ENCODE measurements at regions not wholly inside any gene's neighbourhood (a gene's known extent, or its start where the extent isn't known, plus 50 kb on each side); places are given as distances from the start of the nearest gene placed in this dataset.
A peak's percentile ranks its signal among the peaks of the same experiment; 100 is the strongest.

GRCh38 chr5:4665911-4666310 is 474.2 kb upstream of the ADAMTS16 start:
- Histone ChIP-seq H3K4me1 (ENCODE audit: control insufficient read depth, insufficient read depth, low read length, unreplicated experiment) (no peaks in the 10 kb centered on the region), H2AFZ (ENCODE audit: low read length, unreplicated experiment) (no peak overlapping the region), H3K27me3 (ENCODE audit: insufficient read depth, low read length) (no peaks in the 10 kb centered on the region), H3K27ac (ENCODE audit: low read depth, low read length) (no peak overlapping the region), H3K4me3 (ENCODE audit: low read depth, low read length) (no peak overlapping the region), H3K79me2 (ENCODE audit: control insufficient read depth, insufficient read depth, low read length, unreplicated experiment) (no peaks in the 10 kb centered on the region), H3K36me3 (ENCODE audit: insufficient read depth, low read length) (no peaks in the 10 kb centered on the region)

- Histone ChIP-seq H3K36me3 (ENCODE audit: insufficient read depth, low read length) (no peaks in the 10 kb centered on the region), H3K4me3 (ENCODE audit: low read depth, low read length) (no peak overlapping the region), H3K4me1 (ENCODE audit: control insufficient read depth, insufficient read depth, low read length, unreplicated experiment) (no peaks in the 10 kb centered on the region), H3K79me2 (ENCODE audit: control insufficient read depth, insufficient read depth, low read length, unreplicated experiment) (no peaks in the 10 kb centered on the region), H3K27ac (ENCODE audit: low read depth, low read length) (no peak overlapping the region), H3K27me3 (ENCODE audit: insufficient read depth, low read length) (no peaks in the 10 kb centered on the region), H2AFZ (ENCODE audit: low read length, unreplicated experiment) (no peak overlapping the region)
These were observed 466.0 kb upstream of the ADAMTS16 start for GRCh38 chr5:4674166-4674565.

- no peaks in the 10 kb centered on the region for H3K36me3 ChIP-seq (ENCODE audit: insufficient read depth, low read length)
- no peak overlapping the region for H3K4me3 ChIP-seq (ENCODE audit: low read depth, low read length)
These were observed 463.2 kb upstream of the ADAMTS16 start for GRCh38 chr5:4676934-4677333.

GRCh38 chr5:4684946-4685345 is 455.2 kb upstream of the ADAMTS16 start:
- no peak overlapping the region for H3K27ac ChIP-seq (ENCODE audit: low read depth, low read length)

More at GRCh38 chr5:4676934-4677333, 463.2 kb upstream of the ADAMTS16 start:
- no peaks in the 10 kb centered on the region for H3K79me2 ChIP-seq (ENCODE audit: control insufficient read depth, insufficient read depth, low read length, unreplicated experiment)
- H2AFZ ChIP-seq (ENCODE audit: low read length, unreplicated experiment), result no peak overlapping the region
- no peak overlapping the region for H3K27ac ChIP-seq (ENCODE audit: low read depth, low read length)
- H3K27me3 ChIP-seq (ENCODE audit: insufficient read depth, low read length), result no peaks in the 10 kb centered on the region
- H3K4me1 ChIP-seq (ENCODE audit: control insufficient read depth, insufficient read depth, low read length, unreplicated experiment), result no peaks in the 10 kb centered on the region

GRCh38 chr5:4698596-4698995 is 441.5 kb upstream of the ADAMTS16 start:
- no peaks in the 10 kb centered on the region for H3K79me2 ChIP-seq (ENCODE audit: control insufficient read depth, insufficient read depth, low read length, unreplicated experiment)
- H3K27ac ChIP-seq (ENCODE audit: low read depth, low read length), result no peak overlapping the region
- H3K4me3 ChIP-seq (ENCODE audit: low read depth, low read length), result no peak overlapping the region
- H2AFZ ChIP-seq (ENCODE audit: low read length, unreplicated experiment), result no peak overlapping the region
- H3K4me1 ChIP-seq (ENCODE audit: control insufficient read depth, insufficient read depth, low read length, unreplicated experiment), result no peaks in the 10 kb centered on the region
- H3K27me3 ChIP-seq (ENCODE audit: insufficient read depth, low read length), result no peaks in the 10 kb centered on the region
- H3K36me3 ChIP-seq (ENCODE audit: insufficient read depth, low read length), result no peaks in the 10 kb centered on the region

More at GRCh38 chr5:4684946-4685345, 455.2 kb upstream of the ADAMTS16 start:
- no peak overlapping the region for H2AFZ ChIP-seq (ENCODE audit: low read length, unreplicated experiment)
- H3K27me3 ChIP-seq (ENCODE audit: insufficient read depth, low read length), result no peaks in the 10 kb centered on the region
- no peaks in the 10 kb centered on the region for H3K4me1 ChIP-seq (ENCODE audit: control insufficient read depth, insufficient read depth, low read length, unreplicated experiment)
- no peaks in the 10 kb centered on the region for H3K36me3 ChIP-seq (ENCODE audit: insufficient read depth, low read length)
- H3K79me2 ChIP-seq (ENCODE audit: control insufficient read depth, insufficient read depth, low read length, unreplicated experiment), result no peaks in the 10 kb centered on the region
- no peak overlapping the region for H3K4me3 ChIP-seq (ENCODE audit: low read depth, low read length)

- H3K4me1 ChIP-seq (ENCODE audit: control insufficient read depth, insufficient read depth, low read length, unreplicated experiment), result no peaks in the 10 kb centered on the region
- H3K4me3 ChIP-seq (ENCODE audit: low read depth, low read length), result 0 out of 2 replicates have a peak overlapping the region, but pooled peaks have one; percentile 33
- H3K36me3 ChIP-seq (ENCODE audit: insufficient read depth, low read length), result no peaks in the 10 kb centered on the region
- no peak overlapping the region for H3K27ac ChIP-seq (ENCODE audit: low read depth, low read length)
- H2AFZ ChIP-seq (ENCODE audit: low read length, unreplicated experiment), result peak overlapping the region; percentile 53
- H3K27me3 ChIP-seq (ENCODE audit: insufficient read depth, low read length), result no peaks in the 10 kb centered on the region
- no peaks in the 10 kb centered on the region for H3K79me2 ChIP-seq (ENCODE audit: control insufficient read depth, insufficient read depth, low read length, unreplicated experiment)
These were observed 440.5 kb upstream of the ADAMTS16 start for GRCh38 chr5:4699592-4699991.

- H3K27ac ChIP-seq (ENCODE audit: low read depth, low read length), result no peak overlapping the region
These were observed 440.1 kb upstream of the ADAMTS16 start for GRCh38 chr5:4700069-4700468.

GRCh38 chr5:4700871-4701270 is 439.3 kb upstream of the ADAMTS16 start:
- H3K36me3 ChIP-seq (ENCODE audit: insufficient read depth, low read length), result no peaks in the 10 kb centered on the region
- H3K4me1 ChIP-seq (ENCODE audit: control insufficient read depth, insufficient read depth, low read length, unreplicated experiment), result no peaks in the 10 kb centered on the region
- no peaks in the 10 kb centered on the region for H3K79me2 ChIP-seq (ENCODE audit: control insufficient read depth, insufficient read depth, low read length, unreplicated experiment)
- H2AFZ ChIP-seq (ENCODE audit: low read length, unreplicated experiment), result no peak overlapping the region
- no peak overlapping the region for H3K4me3 ChIP-seq (ENCODE audit: low read depth, low read length)
- no peaks in the 10 kb centered on the region for H3K27me3 ChIP-seq (ENCODE audit: insufficient read depth, low read length)
- no peak overlapping the region for H3K27ac ChIP-seq (ENCODE audit: low read depth, low read length)

More at GRCh38 chr5:4700069-4700468, 440.1 kb upstream of the ADAMTS16 start:
- Histone ChIP-seq H3K4me3 (ENCODE audit: low read depth, low read length) (0 out of 2 replicates have a peak overlapping the region, but pooled peaks have one; percentile 33), H2AFZ (ENCODE audit: low read length, unreplicated experiment) (peak overlapping the region; percentile 53), H3K4me1 (ENCODE audit: control insufficient read depth, insufficient read depth, low read length, unreplicated experiment) (no peaks in the 10 kb centered on the region), H3K79me2 (ENCODE audit: control insufficient read depth, insufficient read depth, low read length, unreplicated experiment) (no peaks in the 10 kb centered on the region), H3K27me3 (ENCODE audit: insufficient read depth, low read length) (no peaks in the 10 kb centered on the region), H3K36me3 (ENCODE audit: insufficient read depth, low read length) (no peaks in the 10 kb centered on the region)

GRCh38 chr5:4703931-4704458 is 436.1 kb upstream of the ADAMTS16 start:
- Histone ChIP-seq H3K4me3 (ENCODE audit: low read depth, low read length) (no peak overlapping the region), H3K27ac (ENCODE audit: low read depth, low read length) (no peak overlapping the region), H3K4me1 (ENCODE audit: control insufficient read depth, insufficient read depth, low read length, unreplicated experiment) (no peaks in the 10 kb centered on the region), H2AFZ (ENCODE audit: low read length, unreplicated experiment) (no peak overlapping the region), H3K36me3 (ENCODE audit: insufficient read depth, low read length) (no peaks in the 10 kb centered on the region), H3K79me2 (ENCODE audit: control insufficient read depth, insufficient read depth, low read length, unreplicated experiment) (no peaks in the 10 kb centered on the region), H3K27me3 (ENCODE audit: insufficient read depth, low read length) (no peaks in the 10 kb centered on the region)

- no peaks in the 10 kb centered on the region for H3K4me1 ChIP-seq (ENCODE audit: control insufficient read depth, insufficient read depth, low read length, unreplicated experiment)
- no peak overlapping the region for H3K27ac ChIP-seq (ENCODE audit: low read depth, low read length)
These were observed 435.2 kb upstream of the ADAMTS16 start for GRCh38 chr5:4704951-4705350.

GRCh38 chr5:4716781-4717180 is 423.3 kb upstream of the ADAMTS16 start:
- Histone ChIP-seq H2AFZ (ENCODE audit: low read length, unreplicated experiment) (no peak overlapping the region), H3K27ac (ENCODE audit: low read depth, low read length) (no peak overlapping the region), H3K79me2 (ENCODE audit: control insufficient read depth, insufficient read depth, low read length, unreplicated experiment) (no peaks in the 10 kb centered on the region), H3K4me3 (ENCODE audit: low read depth, low read length) (no peak overlapping the region), H3K27me3 (ENCODE audit: insufficient read depth, low read length) (no peaks in the 10 kb centered on the region), H3K4me1 (ENCODE audit: control insufficient read depth, insufficient read depth, low read length, unreplicated experiment) (no peaks in the 10 kb centered on the region), H3K36me3 (ENCODE audit: insufficient read depth, low read length) (no peaks in the 10 kb centered on the region)

More at GRCh38 chr5:4704951-4705350, 435.2 kb upstream of the ADAMTS16 start:
- Histone ChIP-seq H3K4me3 (ENCODE audit: low read depth, low read length) (no peak overlapping the region), H2AFZ (ENCODE audit: low read length, unreplicated experiment) (no peak overlapping the region), H3K79me2 (ENCODE audit: control insufficient read depth, insufficient read depth, low read length, unreplicated experiment) (no peaks in the 10 kb centered on the region), H3K27me3 (ENCODE audit: insufficient read depth, low read length) (no peaks in the 10 kb centered on the region), H3K36me3 (ENCODE audit: insufficient read depth, low read length) (no peaks in the 10 kb centered on the region)

Measured in ACC112 (cell line).